ENCODE measurements at regions not wholly inside any gene's neighbourhood (a gene's known extent, or its start where the extent isn't known, plus 50 kb on each side); places are given as distances from the start of the nearest gene placed in this dataset.

- TF ChIP-seq CTCF (conservative IDR thresholded peaks at IDR 0.05; ENCODE audit: control insufficient read depth, insufficient read depth, low read depth, low read length) = no peak
- no peak overlapping the region for H3K4me3 ChIP-seq (ENCODE audit: control insufficient read depth, low read depth, low read length)
- peak; percentile 34 for DNase-seq (ENCODE audit: low read depth)
These were observed 175.7 kb downstream of the MELK start for GRCh38 chr9:36748322-36748899.

GRCh38 chr9:36749461-36749860 lies 176.8 kb downstream of the MELK start:
- H3K4me3 ChIP-seq (ENCODE audit: control insufficient read depth, low read depth, low read length) = no peak overlapping the region
- no peak for TF ChIP-seq CTCF (conservative IDR thresholded peaks at IDR 0.05; ENCODE audit: control insufficient read depth, insufficient read depth, low read depth, low read length)
- no peak for DNase-seq (ENCODE audit: low read depth)

- no peak for TF ChIP-seq CTCF (conservative IDR thresholded peaks at IDR 0.05; ENCODE audit: control insufficient read depth, insufficient read depth, low read depth, low read length)
- no peak overlapping the region for H3K4me3 ChIP-seq (ENCODE audit: control insufficient read depth, low read depth, low read length)
- no peak for DNase-seq (ENCODE audit: low read depth)
These were observed 177.9 kb downstream of the MELK start for GRCh38 chr9:36750630-36751029.

GRCh38 chr9:36755019-36755418 lies 182.3 kb downstream of the MELK start:
- no peak for DNase-seq (ENCODE audit: low read depth)
- no peak for TF ChIP-seq CTCF (conservative IDR thresholded peaks at IDR 0.05; ENCODE audit: control insufficient read depth, insufficient read depth, low read depth, low read length)
- no peak overlapping the region for H3K4me3 ChIP-seq (ENCODE audit: control insufficient read depth, low read depth, low read length)

- no peak for TF ChIP-seq CTCF (conservative IDR thresholded peaks at IDR 0.05; ENCODE audit: control insufficient read depth, insufficient read depth, low read depth, low read length)
- no peak for DNase-seq (ENCODE audit: low read depth)
- no peak overlapping the region for H3K4me3 ChIP-seq (ENCODE audit: control insufficient read depth, low read depth, low read length)
These were observed 186.4 kb downstream of the MELK start for GRCh38 chr9:36759141-36759540.

- TF ChIP-seq CTCF (conservative IDR thresholded peaks at IDR 0.05; ENCODE audit: control insufficient read depth, insufficient read depth, low read depth, low read length) = no peak
- DNase-seq (ENCODE audit: low read depth) = no peak
- no peak overlapping the region for H3K4me3 ChIP-seq (ENCODE audit: control insufficient read depth, low read depth, low read length)
These were observed 187.3 kb downstream of the MELK start for GRCh38 chr9:36759976-36760375.

Data from fibroblast of mammary gland (primary cell).